ENCODE measurements at regions not wholly inside any gene's neighbourhood (a gene's known extent, or its start where the extent isn't known, plus 50 kb on each side); places are given as distances from the start of the nearest gene placed in this dataset.
A peak's percentile ranks its signal among the peaks of the same experiment; 100 is the strongest.
"Not testable (repeated sequence)": the region's sequence is repeated elsewhere in the genome, so short reads cannot be mapped to it uniquely, and the experiment has no call there.

DNA sequence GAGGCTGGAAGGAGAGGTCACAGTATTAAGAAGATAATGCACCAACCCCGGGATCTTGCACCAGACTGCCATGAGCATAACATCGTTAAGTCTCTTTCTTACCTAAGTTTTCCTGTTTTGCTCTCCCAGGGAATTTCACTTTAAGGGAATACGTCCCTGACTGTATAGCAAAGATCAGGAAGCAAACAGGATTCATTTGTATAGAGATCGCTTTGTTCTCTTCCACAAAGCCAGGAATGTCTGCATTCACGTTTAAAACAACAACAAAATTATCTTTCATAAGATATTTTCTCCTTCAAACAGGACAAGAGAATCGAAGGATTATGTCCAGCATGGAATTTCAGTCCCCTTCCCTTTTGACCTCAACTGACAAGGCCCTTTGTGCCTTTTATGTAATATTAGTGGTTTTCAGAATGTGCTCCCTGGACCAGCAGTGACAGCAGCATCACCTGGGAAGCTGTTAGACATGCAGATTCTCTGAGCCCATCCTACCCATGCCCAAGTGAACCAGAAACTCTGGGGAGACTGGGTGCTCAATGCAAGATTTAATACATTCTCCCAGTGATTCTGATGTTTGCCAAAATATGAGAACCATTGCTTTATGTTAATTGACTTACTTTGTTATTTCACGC is 286.3 kb downstream of the FGFR2 start:
- DNase-seq: no peak

DNA sequence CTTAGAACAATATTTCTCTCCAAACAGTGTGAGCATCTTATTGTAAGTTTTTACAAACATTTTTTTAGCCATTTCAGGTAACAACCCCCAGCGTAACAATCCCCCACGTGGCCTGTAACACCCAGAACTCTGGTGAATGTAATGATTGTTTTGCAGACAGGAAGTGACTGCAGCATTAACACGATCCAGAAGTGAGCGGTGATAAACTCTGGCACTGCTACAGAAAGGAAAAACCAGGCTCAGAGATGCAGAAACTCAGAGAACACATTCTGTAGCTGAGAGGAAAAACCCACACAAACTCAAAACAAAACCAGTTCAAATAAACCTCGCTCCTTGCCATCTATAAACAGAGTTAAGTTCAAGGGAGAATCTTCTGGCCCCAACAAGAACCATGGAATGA is 285.7 kb downstream of the FGFR2 start:
- DNase-seq: no peak

DNA sequence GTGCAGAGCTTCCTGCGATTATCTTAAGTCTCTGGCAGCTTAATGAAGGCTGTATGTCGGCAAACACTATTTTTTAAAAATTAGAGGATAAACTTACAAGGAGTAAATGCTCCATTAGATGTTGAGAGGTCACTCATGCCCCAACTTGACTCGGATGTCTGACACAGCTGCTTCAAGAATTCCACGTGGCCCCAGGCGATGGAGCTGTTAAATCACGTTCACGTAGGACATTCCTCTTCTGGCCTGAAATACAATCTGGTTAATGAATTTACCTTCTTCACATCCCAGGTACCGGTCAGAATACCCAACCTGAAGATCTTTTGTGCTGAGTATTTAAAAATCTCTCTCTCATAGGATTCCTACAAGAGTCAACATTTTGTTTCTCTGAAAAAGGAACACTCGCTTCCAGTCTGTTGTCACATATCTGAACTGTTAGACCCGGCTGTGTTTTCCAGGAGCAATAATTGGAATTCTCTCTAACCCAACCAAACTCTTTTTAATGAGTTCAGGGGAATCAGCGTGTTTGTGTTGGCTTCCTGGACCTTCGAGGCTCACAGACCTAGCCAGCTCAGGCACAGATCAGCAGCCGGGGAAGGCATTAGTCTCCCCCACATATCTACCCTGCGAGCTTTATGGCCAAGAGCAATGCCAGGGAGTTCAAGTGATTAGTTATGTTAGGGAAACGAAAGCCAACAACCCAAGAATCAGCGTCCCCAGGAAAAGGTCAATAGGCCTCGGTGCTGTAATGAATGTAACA is 284.9 kb downstream of the FGFR2 start:
- DNase-seq: no peak

DNA sequence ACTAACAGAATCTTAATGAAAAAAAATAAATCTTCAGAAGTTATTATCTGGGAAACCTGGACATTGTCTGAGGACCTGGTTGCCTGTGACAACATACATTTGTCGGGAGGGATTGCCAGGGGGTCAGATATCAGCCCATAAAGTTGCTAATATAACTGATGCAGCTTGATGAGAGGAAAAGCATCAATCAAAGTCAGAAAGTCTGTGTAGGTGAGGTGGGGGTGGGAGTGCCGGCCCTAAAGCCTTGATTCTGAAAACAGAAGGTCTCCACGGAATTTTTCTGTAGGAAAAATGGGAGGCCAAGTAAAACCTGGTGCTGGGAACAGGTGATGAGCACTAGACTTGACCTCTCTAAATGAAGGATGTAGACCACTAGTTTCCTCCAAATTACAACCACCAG is 281.8 kb downstream of the FGFR2 start:
- DNase-seq: no peak

DNA sequence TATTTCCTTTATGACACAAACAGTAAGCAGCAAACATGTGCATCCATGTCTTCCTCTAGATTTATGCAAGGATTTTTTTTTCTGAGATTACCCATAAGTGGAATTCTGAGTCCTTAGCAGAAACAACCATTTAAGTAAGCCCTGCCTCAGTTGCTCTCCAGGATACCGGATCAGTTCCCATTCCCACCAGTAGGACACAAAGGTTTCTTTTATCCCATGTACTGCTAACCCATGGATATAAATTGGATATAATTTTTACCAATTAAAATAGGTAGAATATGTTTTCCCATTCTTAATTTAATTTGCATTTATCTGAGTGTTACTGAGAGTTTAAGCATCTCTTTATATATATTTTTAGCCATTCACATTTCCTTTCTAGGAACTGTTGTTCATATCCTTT is 280.9 kb downstream of the FGFR2 start:
- no peak for DNase-seq

DNA sequence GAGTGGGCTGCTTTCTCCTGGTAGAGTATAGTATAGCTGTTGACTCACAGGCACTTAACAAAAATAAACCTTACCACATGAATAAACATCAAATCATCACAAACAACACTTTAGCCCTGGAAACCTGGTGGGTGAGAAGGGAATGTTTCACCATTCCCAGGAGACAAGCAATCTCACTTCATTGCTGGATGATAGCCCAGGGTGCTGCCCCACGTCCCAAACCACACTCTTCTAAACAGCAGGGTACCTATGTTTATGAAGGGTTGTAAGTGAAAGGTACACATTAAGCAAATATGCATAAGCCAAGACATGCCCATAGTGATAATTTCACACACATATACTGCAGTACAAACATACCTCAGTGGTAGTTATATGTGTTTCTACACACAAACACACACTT is 276.2 kb downstream of the FGFR2 start:
- no peak for DNase-seq

DNA sequence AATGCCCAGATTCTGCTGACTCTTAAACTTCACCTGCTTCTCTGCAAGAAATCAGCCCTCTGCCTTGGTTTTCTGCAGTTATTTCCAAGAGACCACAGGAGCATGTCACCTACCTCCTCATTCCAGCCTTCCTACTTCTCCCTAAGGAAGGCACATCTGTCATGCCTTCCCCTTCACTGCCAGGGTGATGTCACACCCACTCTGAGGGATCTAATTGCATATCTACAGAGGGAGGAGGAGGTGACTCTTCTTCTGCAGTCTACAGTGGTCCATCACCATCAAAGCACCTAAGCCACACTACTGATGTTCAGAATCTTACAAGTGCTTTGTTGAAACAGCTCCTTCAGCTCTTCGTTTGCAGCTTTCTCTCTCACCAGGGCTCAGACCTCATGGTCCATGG is 275.5 kb downstream of the FGFR2 start:
- DNase-seq: no peak

DNA sequence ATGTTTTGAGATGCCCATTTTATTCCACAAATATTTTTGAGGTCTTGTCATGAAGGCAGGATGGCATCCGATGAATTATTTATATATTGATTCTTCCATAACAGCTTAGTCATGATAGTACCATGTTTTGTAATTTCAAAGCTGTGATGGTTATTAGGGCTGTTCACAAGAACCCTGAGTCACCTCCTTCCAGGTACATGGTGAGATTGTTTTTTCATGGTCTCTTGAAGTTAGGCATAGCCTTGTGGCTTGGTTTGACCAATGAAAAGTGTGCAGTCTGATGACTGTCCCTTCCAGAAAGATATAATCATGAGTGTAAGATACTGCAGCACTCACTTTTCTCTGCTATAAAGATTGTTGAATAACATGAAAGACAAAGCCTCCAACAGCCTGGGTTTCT is 274.8 kb downstream of the FGFR2 start:
- DNase-seq: no peak

DNA sequence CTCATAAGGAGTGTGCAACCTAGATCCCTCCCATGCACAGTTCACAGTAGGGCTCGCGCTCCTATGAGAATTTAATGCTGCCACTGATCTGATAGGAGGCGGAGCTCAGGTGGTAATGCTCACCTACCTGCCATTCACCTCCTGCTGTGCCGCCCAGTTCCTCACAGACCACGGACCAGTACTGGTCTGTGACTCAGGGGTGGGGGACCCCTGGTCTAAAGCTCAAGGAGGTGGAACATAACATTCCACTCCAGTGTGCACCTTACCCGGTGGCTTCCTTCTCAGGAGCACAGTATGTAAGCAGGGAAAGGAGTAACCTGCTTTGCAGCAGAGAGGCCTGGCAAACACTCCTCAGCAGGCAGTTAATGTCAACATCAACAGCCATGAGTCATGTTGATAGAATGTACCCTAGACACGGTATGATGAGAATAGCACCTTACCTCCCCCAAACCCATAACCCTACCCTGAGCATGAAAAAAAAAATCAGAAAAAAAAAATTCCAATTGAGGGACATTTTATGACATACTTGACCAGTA is 273.5 kb downstream of the FGFR2 start:
- DNase-seq: no peak

DNA sequence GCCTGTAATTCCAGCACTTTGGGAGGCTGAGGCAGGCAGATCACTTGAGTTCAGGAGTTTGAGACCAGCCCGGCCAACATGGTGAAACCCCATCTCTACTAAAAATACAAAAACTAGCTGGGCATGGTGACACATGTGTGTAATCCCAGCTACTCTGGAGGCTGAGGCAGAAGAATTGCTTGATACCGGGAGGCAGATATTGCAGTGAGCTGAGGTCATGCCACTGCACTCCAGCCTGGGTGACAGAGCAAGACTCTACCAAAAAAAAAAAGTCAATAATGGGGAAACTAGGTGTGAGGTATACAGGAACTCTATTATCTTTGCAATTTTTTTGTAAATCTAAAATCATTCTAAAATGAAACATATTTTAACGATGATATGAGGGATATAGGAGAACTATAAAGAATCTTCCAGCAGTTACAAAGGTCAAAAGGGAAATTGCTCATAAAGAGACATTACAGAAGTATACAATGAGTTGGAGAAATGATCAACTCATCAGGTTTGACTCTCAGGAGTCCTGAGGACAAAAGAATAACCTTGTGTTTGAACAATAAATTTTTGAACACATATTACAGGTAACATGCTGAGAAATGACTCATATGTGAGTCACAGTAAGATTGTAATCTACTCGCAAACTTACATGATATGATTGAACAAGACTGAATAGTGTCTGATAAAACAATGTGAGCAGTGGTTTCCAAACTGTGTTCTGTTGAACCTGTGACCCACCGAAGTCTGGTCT is 272.6 kb downstream of the FGFR2 start:
- DNase-seq: no peak

DNA sequence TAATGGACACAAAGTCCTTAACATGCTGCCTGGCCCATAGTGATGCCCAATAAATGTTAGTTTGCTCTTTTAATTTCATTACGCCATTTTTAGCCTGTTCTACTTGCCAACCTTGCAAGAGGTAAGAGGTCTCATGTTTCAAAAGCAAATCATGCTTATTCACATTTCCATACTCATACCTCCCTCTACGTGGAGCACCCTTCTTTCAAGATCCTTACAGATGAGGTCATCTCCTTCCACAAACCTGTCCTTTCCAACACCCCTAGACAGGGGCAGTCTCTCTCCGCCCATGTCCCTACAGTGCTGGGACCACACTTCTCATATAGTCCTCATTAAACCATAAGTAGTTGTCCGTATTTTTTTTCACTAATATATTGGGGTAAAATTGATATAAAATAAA is 271.3 kb downstream of the FGFR2 start:
- DNase-seq: no peak

DNA sequence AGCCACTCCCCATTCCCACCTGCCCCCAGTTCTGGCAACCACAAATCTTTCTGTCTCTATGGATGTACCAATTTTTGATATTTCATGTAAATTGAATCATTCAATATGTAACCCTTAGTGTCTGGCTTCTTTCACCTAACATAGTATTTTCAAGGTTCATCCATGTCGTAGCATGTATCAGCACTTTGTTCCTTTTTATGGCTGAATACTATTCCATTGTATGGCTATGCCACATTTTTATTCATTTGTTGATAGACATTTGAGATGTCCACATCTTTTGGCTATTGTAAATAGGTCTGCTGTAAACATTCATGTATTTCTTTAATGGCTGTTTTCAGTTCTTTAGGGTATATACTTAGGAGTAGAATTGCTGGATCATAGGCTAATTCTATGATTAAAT is 270.5 kb downstream of the FGFR2 start:
- DNase-seq: no peak

DNA sequence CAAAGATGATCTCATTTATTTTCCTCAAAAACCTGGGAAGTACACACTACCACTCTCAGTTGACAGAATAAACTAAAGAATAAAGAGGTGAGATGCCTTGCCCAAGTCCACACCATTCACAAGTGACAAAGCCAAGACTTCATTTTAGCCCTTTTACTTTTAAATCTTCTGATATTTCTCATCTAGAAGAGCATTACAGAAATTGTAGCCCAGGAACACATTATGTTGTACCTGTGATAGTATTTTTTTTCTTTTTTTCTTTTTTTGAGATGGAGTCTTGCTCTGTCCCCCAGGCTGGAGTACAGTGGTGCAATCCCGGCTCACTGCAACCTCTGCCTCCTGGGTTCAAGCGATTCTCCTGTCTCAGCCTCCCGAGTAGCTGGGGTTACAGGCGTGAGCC is 268.6 kb downstream of the FGFR2 start:
- not testable (repeated sequence) for DNase-seq

DNA sequence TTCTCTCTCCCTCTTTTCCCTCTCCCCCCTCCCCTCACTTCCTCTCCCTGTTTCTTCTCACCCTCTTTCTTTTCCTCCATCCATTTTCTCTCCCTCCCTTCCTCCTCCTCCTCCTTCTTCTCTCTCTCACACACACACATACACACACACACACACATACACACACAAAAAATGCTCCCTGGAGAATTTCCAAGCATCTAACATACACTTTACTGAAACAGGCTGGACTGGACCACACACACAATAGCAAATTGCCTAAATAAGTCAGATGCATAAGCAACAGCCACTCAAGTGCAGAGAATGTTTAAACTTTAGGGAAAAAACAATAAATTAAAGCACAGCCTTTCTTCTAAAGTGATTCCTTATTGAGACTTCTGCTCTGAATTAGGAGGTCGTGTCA is 267.7 kb downstream of the FGFR2 start:
- DNase-seq: no peak

DNA sequence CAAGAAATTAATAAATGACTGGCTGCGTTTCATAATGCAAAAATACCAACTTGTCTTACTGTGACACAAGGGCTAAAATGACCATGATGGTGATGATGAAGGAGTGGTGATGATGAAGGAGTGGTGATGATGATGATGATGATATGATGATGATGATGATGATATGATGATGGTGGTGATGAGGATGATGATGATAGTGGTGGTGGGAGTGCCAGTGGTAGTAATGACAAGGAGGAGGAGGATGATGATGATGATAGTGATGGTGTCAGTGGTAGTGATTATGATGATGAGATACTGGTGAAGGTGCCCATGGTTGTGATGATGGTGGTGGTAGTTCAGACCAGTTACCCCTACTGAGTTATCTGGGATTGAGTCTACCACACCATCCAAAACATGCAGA is 265.9 kb downstream of the FGFR2 start:
- DNase-seq: no peak

DNA sequence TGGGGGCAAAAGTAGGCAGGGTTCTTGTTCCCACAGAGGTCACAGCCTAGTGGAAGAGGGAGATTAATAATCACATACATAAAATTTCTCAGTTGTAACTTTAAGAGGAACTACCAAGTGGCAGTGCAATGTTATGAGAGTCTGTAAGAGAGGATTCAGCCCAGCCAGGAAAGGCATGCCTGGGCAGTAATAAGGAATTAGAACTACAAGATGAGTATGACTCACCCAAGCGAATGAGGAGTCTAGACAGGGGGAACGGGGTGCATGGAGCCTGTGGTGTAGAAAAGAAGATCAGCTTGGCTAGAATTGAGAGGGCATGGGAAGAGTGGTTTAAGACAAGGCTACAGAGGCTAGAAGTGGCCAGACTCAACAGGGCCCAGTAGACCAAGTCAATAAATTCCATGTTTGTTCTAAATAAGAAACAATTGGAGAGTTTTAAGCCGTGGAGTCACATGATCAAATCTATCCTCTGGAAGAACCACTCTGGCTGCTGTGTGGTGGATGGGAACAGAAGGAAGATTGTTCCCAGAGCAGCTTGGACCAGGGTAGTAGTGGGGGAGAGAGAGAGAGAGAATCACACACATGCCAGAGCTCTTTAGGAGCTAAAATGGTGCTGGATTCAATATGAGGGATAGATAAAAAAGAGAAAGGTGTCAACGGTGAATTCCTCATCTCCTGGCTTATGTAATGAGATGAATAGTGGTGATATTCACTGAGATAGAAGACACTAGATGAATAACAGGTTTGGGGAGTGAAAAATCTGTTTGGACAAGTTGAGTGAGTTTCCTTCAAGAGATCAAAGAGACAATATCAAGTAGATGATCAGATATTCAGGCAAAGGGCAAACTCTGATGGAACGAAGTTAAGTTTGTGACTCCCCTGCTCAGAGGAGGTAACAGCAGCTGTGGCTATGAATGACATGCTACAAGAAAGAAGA is 265.1 kb downstream of the FGFR2 start:
- peak; percentile 23 for DNase-seq

DNA sequence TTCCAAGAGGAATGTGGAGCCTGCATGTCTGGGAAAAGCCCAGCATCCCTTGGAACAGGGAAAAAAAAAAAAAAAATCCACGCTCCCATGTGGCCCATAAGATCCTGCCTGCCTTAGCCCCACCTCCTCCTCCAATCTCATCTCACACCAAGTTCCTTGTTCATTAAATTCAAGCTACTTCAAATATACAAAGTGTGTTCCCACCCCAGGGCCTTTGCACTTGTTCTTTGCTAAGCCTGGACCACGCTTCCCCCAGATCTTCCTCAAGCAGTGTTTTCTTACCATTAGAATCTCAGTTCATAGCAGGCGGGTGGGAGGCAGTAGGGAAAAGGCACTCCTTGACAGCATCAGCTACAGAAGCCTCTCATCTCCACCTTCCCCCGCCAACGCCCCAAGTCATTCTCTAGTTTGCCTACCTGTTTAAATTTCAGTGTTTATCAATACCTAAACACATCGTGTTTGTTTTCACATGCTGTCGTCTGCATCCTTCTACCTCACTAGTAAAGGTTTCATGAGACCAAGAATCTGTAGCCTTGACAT is 262.8 kb downstream of the FGFR2 start:
- no peak for DNase-seq

DNA sequence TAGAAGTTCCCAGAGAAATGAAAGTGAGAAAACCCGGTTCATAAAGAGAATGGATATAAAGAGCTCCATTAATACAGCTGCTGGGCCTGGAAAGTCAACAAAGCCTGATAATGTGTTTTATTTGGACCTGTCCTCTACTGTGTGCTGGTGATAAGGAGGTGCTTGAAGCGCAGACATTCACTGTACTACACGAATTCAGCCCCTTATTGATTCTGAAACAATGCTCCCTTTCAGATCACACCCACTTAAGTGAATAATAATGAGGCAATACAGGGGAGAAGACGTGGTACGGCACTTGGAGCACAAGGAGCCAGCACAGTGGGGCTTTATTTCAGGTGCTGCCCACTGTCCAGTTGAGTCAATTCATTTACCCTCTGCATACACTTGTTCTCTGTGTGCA is 260.8 kb downstream of the FGFR2 start:
- no peak for DNase-seq

DNA sequence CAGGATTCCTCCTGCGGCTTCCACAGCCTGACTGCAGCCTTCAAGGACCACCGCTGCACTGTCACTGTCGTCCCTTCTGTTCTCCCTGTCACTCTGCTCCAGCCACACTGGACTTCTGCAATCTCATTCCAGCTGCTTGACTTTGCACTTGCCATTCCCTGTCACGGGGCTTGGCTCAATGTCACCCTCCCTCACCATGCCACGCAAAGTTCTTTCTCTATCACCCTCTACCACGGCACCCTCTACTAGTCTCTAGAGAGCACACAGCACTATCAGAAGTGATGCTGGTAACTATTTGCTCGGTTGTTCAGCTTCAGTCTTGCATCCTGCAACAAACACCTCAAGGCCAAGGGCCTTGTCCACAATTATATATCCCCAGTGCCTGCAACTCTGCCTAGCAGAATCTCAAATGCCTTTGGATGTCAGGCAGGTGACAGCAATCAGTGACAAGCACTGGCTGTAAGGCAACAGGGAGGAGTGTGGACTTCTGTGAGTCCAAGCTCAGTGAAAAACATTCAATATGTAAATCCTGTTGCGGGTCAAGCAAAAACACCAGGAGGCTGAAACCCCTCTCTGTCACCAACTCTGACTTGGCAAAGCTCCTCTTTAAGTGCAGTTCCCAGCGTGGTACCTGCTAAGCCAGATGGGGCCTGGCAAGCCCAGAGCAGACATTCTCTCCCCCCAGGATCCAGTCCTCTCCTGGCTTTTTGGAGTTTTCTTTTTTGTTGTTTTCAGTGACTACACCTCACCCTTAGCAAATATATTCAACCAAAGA is 259.9 kb downstream of the FGFR2 start:
- no peak for DNase-seq

DNA sequence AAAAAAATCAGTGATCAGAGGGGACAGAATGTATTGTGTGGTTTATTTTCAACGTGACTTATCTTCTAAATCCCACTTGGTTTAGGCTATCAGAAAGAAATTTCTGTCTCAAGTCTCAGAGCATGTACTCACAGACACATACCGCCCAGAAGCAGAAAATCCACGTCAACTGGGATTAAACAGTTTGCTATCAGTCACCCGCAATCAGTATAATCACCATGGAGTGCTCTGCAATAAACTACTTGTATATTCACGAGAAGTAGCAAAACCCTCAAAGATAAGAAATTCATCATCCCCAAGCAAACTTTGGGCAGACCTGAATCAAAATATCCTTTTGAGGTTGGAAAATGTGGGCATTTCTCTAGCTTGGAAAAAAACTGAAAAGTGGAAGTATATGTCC is 259.1 kb downstream of the FGFR2 start:
- no peak for DNase-seq

DNA sequence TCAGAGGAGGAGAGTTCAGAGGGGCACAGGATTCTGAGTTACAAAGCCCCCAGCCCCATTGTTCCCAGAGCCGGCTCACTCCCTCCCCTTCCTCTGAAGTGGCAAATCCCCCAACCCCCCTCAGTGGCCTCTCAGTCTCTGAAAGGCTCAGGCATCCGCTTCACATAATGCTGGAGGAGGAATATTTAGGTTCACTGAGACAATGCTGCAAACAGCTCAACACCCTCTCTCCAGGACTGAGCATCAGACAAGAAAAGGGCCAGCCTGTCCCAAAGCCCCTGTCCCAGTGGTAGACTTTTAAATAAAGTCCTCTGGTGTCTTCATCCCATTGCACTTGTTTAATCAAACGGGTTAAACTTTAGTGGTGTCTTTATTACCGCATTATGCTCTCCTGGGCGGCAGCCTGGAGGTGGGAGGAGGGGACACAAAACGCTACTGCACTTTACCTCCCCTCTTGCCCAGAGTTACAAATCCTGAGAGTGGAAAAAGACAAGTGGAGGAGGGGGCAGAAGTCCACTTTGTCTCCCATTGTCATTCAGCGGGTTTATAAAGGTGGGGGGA is 257.9 kb downstream of the FGFR2 start:
- no peak for DNase-seq
